Cardiac muscle cell (in vitro differentiated cells and primary cell): ENCODE measurements at regions not wholly inside any gene's neighbourhood (a gene's known extent, or its start where the extent isn't known, plus 50 kb on each side); places are given as distances from the start of the nearest gene placed in this dataset.

Experiments used
- DNase-seq, 2 donors: peaks; one replicate each; pipeline versions ENCODE4 v3.0.0 to v3.0.0-alpha.2; 2010 to 2017; ENCODE audit warnings: low read depth in 1 of 2, low spot score in 1 of 2
- H3K27ac ChIP-seq: fragments of 200-600 bp; sonication (generic); 2 replicates; pipeline ENCODE4 v1.5.1; 2016
- H3K27me3 ChIP-seq: fragments of 200-600 bp; sonication (generic); 2 replicates; pipeline ENCODE4 v1.6.0; 2016; ENCODE audit warnings: control low read depth
- H3K36me3 ChIP-seq: fragments of 200-600 bp; sonication (generic); 2 replicates; pipeline ENCODE4 v1.5.1; 2016; ENCODE audit warnings: control low read depth
- H3K4me1 ChIP-seq: fragments of 200-600 bp; sonication (generic); 2 replicates; pipeline ENCODE4 v1.8.1; 2017; ENCODE audit warnings: low read depth, mild to moderate bottlenecking, mixed run types
- H3K4me3 ChIP-seq: fragments of 200-600 bp; sonication (generic); 2 replicates; pipeline ENCODE4 v1.5.1; 2016; ENCODE audit warnings: mild to moderate bottlenecking
- H3K9me3 ChIP-seq: fragments of 200-600 bp; sonication (generic); 2 replicates; pipeline ENCODE4 v1.5.1; 2017; ENCODE audit warnings: low read depth, mild to moderate bottlenecking, control low read depth
- CTCF ChIP-seq: IDR thresholded peaks from 2 replicates; pipeline ENCODE4 v1.5.1; 2012; ENCODE audit warnings: low read depth, mild to moderate bottlenecking, low read length

- no peaks in the 10 kb centered on the region for H3K4me1 ChIP-seq
- no peaks in the 10 kb centered on the region for H3K9me3 ChIP-seq
- TF ChIP-seq CTCF, result no peak
- H3K27ac ChIP-seq, result no peak overlapping the region
- no peaks in the 10 kb centered on the region for H3K27me3 ChIP-seq
- H3K36me3 ChIP-seq, result no peaks in the 10 kb centered on the region
- DNase-seq, result no peak
- no peak overlapping the region for H3K4me3 ChIP-seq
These were observed 1722.1 kb upstream of the PCDH10 start for GRCh38 chr4:131427000-131427399.

GRCh38 chr4:131430302-131430701 lies 1718.8 kb upstream of the PCDH10 start:
- no peak overlapping the region for H3K4me3 ChIP-seq
- H3K36me3 ChIP-seq, result no peaks in the 10 kb centered on the region
- H3K4me1 ChIP-seq, result no peaks in the 10 kb centered on the region
- TF ChIP-seq CTCF, result no peak
- no peak overlapping the region for H3K27ac ChIP-seq
- no peaks in the 10 kb centered on the region for H3K27me3 ChIP-seq
- no peaks in the 10 kb centered on the region for H3K9me3 ChIP-seq
- DNase-seq, result no peak

- DNase-seq, result no peak
- no peak for TF ChIP-seq CTCF
- Histone ChIP-seq H3K27ac (no peak overlapping the region), H3K4me3 (no peak overlapping the region), H3K27me3 (no peaks in the 10 kb centered on the region), H3K4me1 (no peaks in the 10 kb centered on the region), H3K36me3 (no peaks in the 10 kb centered on the region), H3K9me3 (no peaks in the 10 kb centered on the region)
These were observed 1707.9 kb upstream of the PCDH10 start for GRCh38 chr4:131441004-131441688.

- Histone ChIP-seq H3K4me3 (no peak overlapping the region), H3K4me1 (no peaks in the 10 kb centered on the region), H3K27me3 (no peaks in the 10 kb centered on the region), H3K36me3 (no peaks in the 10 kb centered on the region), H3K27ac (no peak overlapping the region), H3K9me3 (no peaks in the 10 kb centered on the region)
- no peak for TF ChIP-seq CTCF
- DNase-seq, result no peak
These were observed 1701.2 kb upstream of the PCDH10 start for GRCh38 chr4:131447883-131448282.

- no peaks in the 10 kb centered on the region for H3K27me3 ChIP-seq
- no peaks in the 10 kb centered on the region for H3K36me3 ChIP-seq
- no peak for TF ChIP-seq CTCF
- DNase-seq, result no peak
- no peak overlapping the region for H3K27ac ChIP-seq
- no peak overlapping the region for H3K4me3 ChIP-seq
- H3K4me1 ChIP-seq, result no peaks in the 10 kb centered on the region
- no peaks in the 10 kb centered on the region for H3K9me3 ChIP-seq
These were observed 1698.4 kb upstream of the PCDH10 start for GRCh38 chr4:131450572-131451209.
